GM12878 (cell line): ENCODE measurements at regions not wholly inside any gene's neighbourhood (a gene's known extent, or its start where the extent isn't known, plus 50 kb on each side); places are given as distances from the start of the nearest gene placed in this dataset.

Source experiments
- ATAC-seq: fragments of 200-7000 bp; cut with Tn5 transposase; 3 replicates; pipeline ENCODE4 v1.9.1; 2020; ENCODE audit warnings: mild to moderate bottlenecking, moderate library complexity
- BruUV-seq: library from RNA; stranded (reverse); fragments of 400-500 nt; replicated peaks from 2 replicates; lab custom pipeline; 2021; lab: Mats Ljungman, UMichigan
- CTCF ChIA-PET: fragments of 300-600 bp; sonication (Branson Sonifier 250); formaldehyde crosslinking; extraction: SDS; loops from one replicate; lab custom pipeline; 2021; ENCODE audit warnings: inconsistent platforms; lab: Yijun Ruan, JAX
- POLR2A ChIA-PET: fragments of 350-600 bp; formaldehyde crosslinking; extraction: SDS; loops from one replicate; lab custom pipeline; 2021; ENCODE audit warnings: inconsistent platforms; lab: Charles Lee
- RAD21 ChIA-PET: fragments of 300-600 bp; sonication (Branson Sonifier 250); formaldehyde crosslinking; loops from one replicate; lab custom pipeline; 2023; ENCODE audit warnings: antibody characterized with exemption; ENCODE audit not compliant: unreplicated experiment; lab: Charles Lee
- SMC1A ChIA-PET: fragments of 300-600 bp; sonication (Branson Sonifier 250); formaldehyde crosslinking; loops from one replicate; lab custom pipeline; 2023; ENCODE audit not compliant: unreplicated experiment, uncharacterized antibody; lab: Charles Lee
- DNase-seq: peaks from one replicate; pipeline ENCODE4 v3.0.0-alpha.2; 2011; ENCODE audit warnings: low read depth, low spot score
- FAIRE-seq: peaks from 3 replicates; lab custom pipeline; 2011; peaks lifted over from hg19 to GRCh38; lab: Jason Lieb, UNC
- H2AFZ ChIP-seq: 2 replicates; pipeline ENCODE4 v1.6.0; 2011; ENCODE audit warnings: low read depth, low read length, control low read depth; ENCODE audit not compliant: control insufficient read depth
- H3K27ac ChIP-seq: 2 replicates; pipeline ENCODE4 v1.5.1; 2011; ENCODE audit warnings: control low read depth; ENCODE audit not compliant: control insufficient read depth, insufficient read depth
- H3K27me3 ChIP-seq, 2 experiments: replicated peaks in 1 of 2; 2 replicates each; pipeline versions ENCODE4 v1.6.0 to v1.6.1; 2011; ENCODE audit warnings: low read length in 1 of 2; ENCODE audit not compliant: control insufficient read depth in 2 of 2, insufficient read depth in 2 of 2
- H3K36me3 ChIP-seq, 2 experiments: 2 replicates each; pipeline ENCODE4 v1.5.1; 2011; ENCODE audit warnings: low read length in 1 of 2; ENCODE audit not compliant: control insufficient read depth in 2 of 2, insufficient read depth in 2 of 2
- H3K4me1 ChIP-seq: 2 replicates; pipeline ENCODE4 v1.6.1; 2011; ENCODE audit warnings: mild to moderate bottlenecking, low read length, moderate library complexity, mixed read lengths; ENCODE audit not compliant: control insufficient read depth, insufficient read depth
- H3K4me2 ChIP-seq: 2 replicates; pipeline ENCODE4 v1.6.0; 2011; ENCODE audit warnings: control low read depth; ENCODE audit not compliant: control insufficient read depth, insufficient read depth
- H3K4me3 ChIP-seq: fragments of 200-600 bp; sonication (generic); 2 replicates; pipeline ENCODE4 v1.5.1; 2016
- H3K79me2 ChIP-seq: 2 replicates; pipeline ENCODE4 v1.6.0; 2011; ENCODE audit warnings: low read length; ENCODE audit not compliant: control insufficient read depth, insufficient read depth
- H3K9ac ChIP-seq: 2 replicates; pipeline ENCODE4 v1.8.0; 2011; ENCODE audit warnings: low read length, control low read depth, mixed read lengths; ENCODE audit not compliant: control insufficient read depth, insufficient read depth
- H3K9me3 ChIP-seq: replicated peaks from 3 replicates; pipeline ENCODE4 v1.5.1; 2011; ENCODE audit warnings: mild to moderate bottlenecking, low read length; ENCODE audit not compliant: control insufficient read depth, insufficient read depth
- H4K20me1 ChIP-seq: 2 replicates; pipeline ENCODE4 v1.6.0; 2011; ENCODE audit not compliant: control insufficient read depth, insufficient read depth
- BHLHE40 ChIP-seq, 2 experiments: fragments of 450-650 bp in 1 of 2; IDR thresholded peaks; 2 replicates each; pipeline ENCODE4 v1.6.1; 2011 to 2017; ENCODE audit warnings: low read depth in 2 of 2, borderline replicate concordance in 1 of 2, improper control_type of control experiment in 1 of 2, low read length in 1 of 2, mild to moderate bottlenecking in 1 of 2
- GABPA ChIP-seq: IDR thresholded peaks from 2 replicates; pipeline ENCODE4 v1.6.1; 2014; ENCODE audit warnings: antibody characterized with exemption, low read depth, mild to moderate bottlenecking, inconsistent platforms
- HDGF ChIP-seq: fragments of 450-650 bp; IDR thresholded peaks from 2 replicates; pipeline ENCODE4 v1.6.1; 2016; ENCODE audit warnings: antibody characterized with exemption
- PAX5 ChIP-seq: IDR thresholded peaks from 2 replicates; pipeline ENCODE4 v1.6.1; 2011; ENCODE audit warnings: low read depth, low read length, borderline replicate concordance
- PAX8 ChIP-seq: fragments of 450-650 bp; IDR thresholded peaks from 2 replicates; pipeline ENCODE4 v1.6.1; 2017; ENCODE audit warnings: mild to moderate bottlenecking, moderate library complexity
- SMC3 ChIP-seq: IDR thresholded peaks from 2 replicates; pipeline ENCODE4 v1.6.1; 2011; ENCODE audit warnings: low read length, improper control_type of control experiment, borderline replicate concordance
- WGBS: methylation state at CpG from one replicate; pipeline ENCODE4 v1.1.6; 2016; ENCODE audit warnings: low lambda C conversion rate; ENCODE audit not compliant: insufficient replicate concordance, insufficient coverage; ENCODE audit errors: missing lambda C conversion rate; 5-methylcytosine and 5-hydroxymethylcytosine counted together
- in situ Hi-C: fragments of 300-500 bp; cut with MboI; formaldehyde crosslinking; loops from 9 replicates; pipeline ENCODE4 v1.14.3; 2018; ENCODE audit warnings: mixed read lengths
- intact Hi-C: fragments of 100-400 bp; cut with micrococcal nuclease; formaldehyde crosslinking; loops from one replicate; pipeline ENCODE4 v1.14.2; 2022; ENCODE audit not compliant: unreplicated experiment
- TF ChIP-seq, protein P1 (sequence below): fragments of 450-650 bp; IDR thresholded peaks from 2 replicates; pipeline ENCODE4 v1.6.1; 2017; ENCODE audit warnings: antibody characterized with exemption, mild to moderate bottlenecking, moderate library complexity
- TF ChIP-seq, protein P2 (sequence below): fragments of 450-650 bp; conservative IDR thresholded peaks from 2 replicates; pipeline ENCODE4 v1.6.1; 2017; ENCODE audit warnings: mild to moderate bottlenecking, moderate library complexity

DNA sequence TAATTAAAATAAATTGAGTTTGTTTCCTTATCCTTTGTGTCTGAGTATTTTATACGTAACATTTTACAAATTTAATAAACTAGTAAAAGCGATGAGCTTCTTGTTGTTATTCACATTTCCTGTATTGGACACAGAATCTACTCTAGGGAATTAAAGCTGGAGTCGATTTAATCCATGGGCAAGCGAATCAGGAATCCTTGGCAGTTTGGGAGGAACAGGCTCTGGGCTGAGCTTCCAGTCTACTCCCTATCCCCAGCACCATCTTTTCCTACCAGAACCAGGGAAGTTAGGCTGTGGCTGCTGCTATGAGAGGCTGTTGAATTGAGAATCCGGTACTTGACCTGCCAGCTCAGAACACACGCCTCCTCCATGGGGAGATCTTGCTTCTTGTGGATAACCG lies 437.3 kb upstream of the TPM1 start:
- H2AFZ ChIP-seq: no peak overlapping the region
- intact Hi-C loops: no loop called here
- H3K9me3 ChIP-seq: no peaks in the 10 kb centered on the region
- 36% methylated on average over 7 of the region's 7 CpGs for WGBS
- peaks cover 0 to 4% of the 10 kb centered on the region in 2 experiments; a peak in 2 of 4 replicates for H3K27me3 ChIP-seq
- no peak for DNase-seq
- ChIA-PET CTCF (interaction anchor here (0.5 kb wide), 1 partner anchor 49 kb away, joined by 4 read pairs; no protein-coding TSS in a partner anchor), SMC1A (interaction anchor here (0.7 kb wide), 1 partner anchor 71 kb away, joined by 3 read pairs; no protein-coding TSS in a partner anchor), POLR2A (no interaction called here), RAD21 (interaction anchor here (0.6 kb wide), 1 partner anchor 29 kb away, joined by 5 read pairs; no protein-coding TSS in a partner anchor)
- FAIRE-seq: no peak
- H3K9ac ChIP-seq: no peak overlapping the region
- no peaks in the 10 kb centered on the region for H3K36me3 ChIP-seq
- in situ Hi-C loops: no loop called here
- H4K20me1 ChIP-seq: no peaks in the 10 kb centered on the region
- H3K4me2 ChIP-seq: no peak overlapping the region
- no TSS peak for BruUV-seq
- H3K79me2 ChIP-seq: no peaks in the 10 kb centered on the region
- no peak overlapping the region for H3K4me3 ChIP-seq
- no peak overlapping the region for H3K27ac ChIP-seq
- H3K4me1 ChIP-seq: no peaks in the 10 kb centered on the region
- TF ChIP-seq PAX5: no peak
- no peak for TF ChIP-seq SMC3
- no peak for TF ChIP-seq BHLHE40 (IDR thresholded peaks at IDR 0.05; ENCODE audit: borderline replicate concordance in 1 of 2, low read depth in 2 of 2, low read length in 1 of 2)
- no peak for ATAC-seq

DNA sequence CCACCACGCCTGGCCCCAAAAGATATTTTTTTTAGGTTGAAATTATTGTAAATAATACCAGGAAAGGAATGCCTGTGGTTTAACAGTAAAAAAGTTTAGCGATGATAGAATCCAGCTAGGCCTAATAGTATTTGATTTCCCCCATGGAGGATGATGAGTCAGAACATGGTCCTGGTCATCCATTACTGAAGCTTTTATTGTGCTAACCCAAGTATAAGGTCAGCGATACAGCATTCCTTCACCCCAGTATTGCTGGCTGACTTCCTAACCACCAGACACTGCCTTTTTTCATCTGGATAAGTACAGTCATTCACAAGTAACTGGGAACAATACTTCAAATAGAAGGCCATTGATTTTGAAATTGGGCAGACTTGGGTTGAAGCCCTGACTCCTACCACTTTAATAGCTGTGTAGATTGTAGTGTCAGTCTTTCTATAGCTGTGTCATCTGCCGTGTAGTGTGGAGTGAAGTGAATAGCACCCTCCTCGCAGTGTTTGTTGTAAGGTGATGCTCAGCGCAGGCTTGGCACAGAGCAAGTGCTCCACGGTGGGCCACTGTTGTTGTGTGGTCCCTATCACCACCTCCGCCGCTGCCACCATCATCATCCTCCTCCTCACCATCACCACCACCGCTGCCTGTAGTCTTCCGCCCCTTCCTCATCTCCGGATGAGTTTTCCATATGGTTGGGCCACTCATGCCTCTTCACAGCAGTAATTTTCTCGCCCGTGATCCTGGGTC lies 436.0 kb upstream of the TPM1 start:
- DNase-seq: no peak
- Histone ChIP-seq H3K9ac (no peak overlapping the region), H3K4me3 (no peak overlapping the region), H3K9me3 (no peaks in the 10 kb centered on the region)
- TF ChIP-seq, protein P1, sequence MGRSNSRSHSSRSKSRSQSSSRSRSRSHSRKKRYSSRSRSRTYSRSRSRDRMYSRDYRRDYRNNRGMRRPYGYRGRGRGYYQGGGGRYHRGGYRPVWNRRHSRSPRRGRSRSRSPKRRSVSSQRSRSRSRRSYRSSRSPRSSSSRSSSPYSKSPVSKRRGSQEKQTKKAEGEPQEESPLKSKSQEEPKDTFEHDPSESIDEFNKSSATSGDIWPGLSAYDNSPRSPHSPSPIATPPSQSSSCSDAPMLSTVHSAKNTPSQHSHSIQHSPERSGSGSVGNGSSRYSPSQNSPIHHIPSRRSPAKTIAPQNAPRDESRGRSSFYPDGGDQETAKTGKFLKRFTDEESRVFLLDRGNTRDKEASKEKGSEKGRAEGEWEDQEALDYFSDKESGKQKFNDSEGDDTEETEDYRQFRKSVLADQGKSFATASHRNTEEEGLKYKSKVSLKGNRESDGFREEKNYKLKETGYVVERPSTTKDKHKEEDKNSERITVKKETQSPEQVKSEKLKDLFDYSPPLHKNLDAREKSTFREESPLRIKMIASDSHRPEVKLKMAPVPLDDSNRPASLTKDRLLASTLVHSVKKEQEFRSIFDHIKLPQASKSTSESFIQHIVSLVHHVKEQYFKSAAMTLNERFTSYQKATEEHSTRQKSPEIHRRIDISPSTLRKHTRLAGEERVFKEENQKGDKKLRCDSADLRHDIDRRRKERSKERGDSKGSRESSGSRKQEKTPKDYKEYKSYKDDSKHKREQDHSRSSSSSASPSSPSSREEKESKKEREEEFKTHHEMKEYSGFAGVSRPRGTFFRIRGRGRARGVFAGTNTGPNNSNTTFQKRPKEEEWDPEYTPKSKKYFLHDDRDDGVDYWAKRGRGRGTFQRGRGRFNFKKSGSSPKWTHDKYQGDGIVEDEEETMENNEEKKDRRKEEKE: no peak
- no peak for TF ChIP-seq PAX8
- TF ChIP-seq GABPA: no peak
- TF ChIP-seq, protein P2, sequence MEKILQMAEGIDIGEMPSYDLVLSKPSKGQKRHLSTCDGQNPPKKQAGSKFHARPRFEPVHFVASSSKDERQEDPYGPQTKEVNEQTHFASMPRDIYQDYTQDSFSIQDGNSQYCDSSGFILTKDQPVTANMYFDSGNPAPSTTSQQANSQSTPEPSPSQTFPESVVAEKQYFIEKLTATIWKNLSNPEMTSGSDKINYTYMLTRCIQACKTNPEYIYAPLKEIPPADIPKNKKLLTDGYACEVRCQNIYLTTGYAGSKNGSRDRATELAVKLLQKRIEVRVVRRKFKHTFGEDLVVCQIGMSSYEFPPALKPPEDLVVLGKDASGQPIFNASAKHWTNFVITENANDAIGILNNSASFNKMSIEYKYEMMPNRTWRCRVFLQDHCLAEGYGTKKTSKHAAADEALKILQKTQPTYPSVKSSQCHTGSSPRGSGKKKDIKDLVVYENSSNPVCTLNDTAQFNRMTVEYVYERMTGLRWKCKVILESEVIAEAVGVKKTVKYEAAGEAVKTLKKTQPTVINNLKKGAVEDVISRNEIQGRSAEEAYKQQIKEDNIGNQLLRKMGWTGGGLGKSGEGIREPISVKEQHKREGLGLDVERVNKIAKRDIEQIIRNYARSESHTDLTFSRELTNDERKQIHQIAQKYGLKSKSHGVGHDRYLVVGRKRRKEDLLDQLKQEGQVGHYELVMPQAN: no peak
- TF ChIP-seq HDGF: no peak
- TF ChIP-seq, all 136 proteins: peak for 0
- Histone ChIP-seq H3K79me2 (no peaks in the 10 kb centered on the region), H3K27ac (no peak overlapping the region), H3K4me2 (no peak overlapping the region), H3K36me3 (no peaks in the 10 kb centered on the region), H3K27me3 (peaks cover 0 to 4% of the 10 kb centered on the region in 2 experiments), H3K4me1 (no peaks in the 10 kb centered on the region), H2AFZ (no peak overlapping the region), H4K20me1 (no peaks in the 10 kb centered on the region)
- ATAC-seq (no peak), FAIRE-seq (no peak)
- in situ Hi-C loops: no loop called here
- ChIA-PET SMC1A (no interaction called here), RAD21 (no interaction called here), POLR2A (no interaction called here), CTCF (no interaction called here)
- BruUV-seq: no TSS peak
- intact Hi-C loops: no loop called here
- WGBS: 57% methylated on average over 10 of the region's 14 CpGs
